ENCODE measurements at regions not wholly inside any gene's neighbourhood (a gene's known extent, or its start where the extent isn't known, plus 50 kb on each side); places are given as distances from the start of the nearest gene placed in this dataset.

DNA sequence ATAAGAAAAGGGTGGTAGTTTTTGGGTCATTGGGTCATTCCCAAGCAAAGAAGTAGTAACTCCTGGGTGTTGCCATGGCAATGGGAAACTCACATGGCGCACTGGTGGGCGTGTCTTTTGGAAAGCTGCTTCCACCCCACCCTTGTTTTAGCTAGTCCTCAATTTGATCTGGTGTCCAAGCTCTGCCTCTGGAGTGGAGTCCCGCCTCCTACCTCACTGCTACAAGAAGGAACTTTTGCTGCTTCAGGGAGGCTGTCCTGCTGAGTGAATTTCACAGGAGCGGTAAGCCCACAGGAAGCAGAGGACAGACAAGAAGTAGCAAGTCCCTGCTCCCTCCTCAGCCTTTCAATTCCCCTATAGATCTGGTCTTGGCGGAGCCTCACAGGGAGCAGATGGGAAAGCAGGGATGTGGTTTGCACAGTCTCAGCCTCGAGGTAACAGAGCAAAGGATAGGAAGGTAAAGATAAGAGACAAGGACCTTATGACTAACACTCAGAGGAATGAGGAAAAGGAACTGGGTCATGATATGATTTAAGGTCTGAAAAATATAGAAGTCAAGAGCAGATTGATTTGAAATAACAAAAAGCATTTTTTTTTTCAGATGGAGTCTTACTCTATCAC is 700.3 kb downstream of the TNS3 start:
- TF ChIP-seq TAF1 (IDR thresholded peaks at IDR 0.05; ENCODE audit: low read depth, low read length) (no peak), POLR2A (IDR thresholded peaks at IDR 0.05; ENCODE audit: low read depth, low read length) (no peak), POLR2AphosphoS5 (IDR thresholded peaks at IDR 0.05; ENCODE audit: low read depth, low read length) (no peak), POU2F2 (IDR thresholded peaks at IDR 0.05; ENCODE audit: low read depth, low read length) (no peak), PAX5 (IDR thresholded peaks at IDR 0.05; ENCODE audit: insufficient read depth, low read length, severe bottlenecking) (no peak)
